RWPE2 (cell line): ENCODE measurements at regions not wholly inside any gene's neighbourhood (a gene's known extent, or its start where the extent isn't known, plus 50 kb on each side); places are given as distances from the start of the nearest gene placed in this dataset.

Source experiments
- ATAC-seq: fragments of 200-7000 bp; cut with Tn5 transposase; 3 replicates; pipeline ENCODE4 v1.9.1; 2021; ENCODE audit warnings: low read depth
- DNase-seq: peaks from one replicate; pipeline ENCODE4 v3.0.0-alpha.2; 2020; ENCODE audit warnings: low spot score
- H3K27ac ChIP-seq: fragments of 450-650 bp; 2 replicates; pipeline ENCODE4 v1.5.1; 2017; ENCODE audit warnings: mild to moderate bottlenecking; ENCODE audit not compliant: poor library complexity, severe bottlenecking
- H3K27me3 ChIP-seq: fragments of 250-450 bp; sonication (Bioruptor Pico); 2 replicates; pipeline ENCODE4 v1.5.1; 2021; ENCODE audit warnings: mild to moderate bottlenecking, moderate library complexity; ENCODE audit not compliant: insufficient read depth, poor library complexity, severe bottlenecking
- H3K36me3 ChIP-seq: fragments of 250-450 bp; sonication (Bioruptor Pico); 2 replicates; pipeline ENCODE4 v1.5.1; 2020; ENCODE audit warnings: low read depth, mild to moderate bottlenecking, moderate library complexity
- H3K4me1 ChIP-seq: fragments of 250-450 bp; sonication (Bioruptor Pico); 2 replicates; pipeline ENCODE4 v1.5.1; 2021; ENCODE audit warnings: mild to moderate bottlenecking, moderate library complexity; ENCODE audit not compliant: insufficient read depth, poor library complexity, severe bottlenecking
- H3K4me3 ChIP-seq: fragments of 250-450 bp; sonication (Bioruptor Pico); 2 replicates; pipeline ENCODE4 v1.5.1; 2021; ENCODE audit warnings: mild to moderate bottlenecking, moderate library complexity; ENCODE audit not compliant: severe bottlenecking
- H3K9me3 ChIP-seq: fragments of 250-450 bp; sonication (Bioruptor Pico); 2 replicates; pipeline ENCODE4 v1.5.1; 2021; ENCODE audit warnings: mild to moderate bottlenecking, moderate library complexity; ENCODE audit not compliant: severe bottlenecking
- TF ChIP-seq, protein P1 (sequence below): fragments of 450-650 bp; IDR thresholded peaks from one replicate; pipeline ENCODE4 v1.5.1; 2017; ENCODE audit warnings: mild to moderate bottlenecking, moderate library complexity; ENCODE audit not compliant: poor library complexity, severe bottlenecking

DNA sequence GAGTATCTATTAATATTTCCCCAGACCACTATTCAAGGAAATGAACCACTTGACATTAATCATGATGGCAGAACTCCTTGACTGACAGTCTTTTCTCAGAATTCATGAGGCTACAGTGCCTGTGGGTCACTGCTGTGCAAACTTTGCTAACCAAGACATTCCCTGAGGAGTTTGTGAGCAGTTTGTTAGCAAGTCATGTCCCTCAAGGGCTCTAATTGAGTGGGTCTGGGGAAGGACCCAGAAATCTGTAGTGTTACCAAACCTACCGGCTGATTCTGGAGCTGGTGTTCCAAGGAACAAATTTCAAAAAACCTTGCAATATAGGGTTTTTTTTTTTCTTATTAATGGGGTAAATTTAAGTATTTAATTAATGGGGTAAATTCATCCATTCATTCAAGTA, 103.2 kb upstream of the VANGL1 start:
- Histone ChIP-seq H3K4me3 (no peak overlapping the region), H3K36me3 (no peaks in the 10 kb centered on the region), H3K27ac (no peak overlapping the region), H3K4me1 (no peaks in the 10 kb centered on the region), H3K9me3 (no peaks in the 10 kb centered on the region), H3K27me3 (no peaks in the 10 kb centered on the region)
- DNase-seq (no peak), ATAC-seq (no peak)
- TF ChIP-seq, protein P1, sequence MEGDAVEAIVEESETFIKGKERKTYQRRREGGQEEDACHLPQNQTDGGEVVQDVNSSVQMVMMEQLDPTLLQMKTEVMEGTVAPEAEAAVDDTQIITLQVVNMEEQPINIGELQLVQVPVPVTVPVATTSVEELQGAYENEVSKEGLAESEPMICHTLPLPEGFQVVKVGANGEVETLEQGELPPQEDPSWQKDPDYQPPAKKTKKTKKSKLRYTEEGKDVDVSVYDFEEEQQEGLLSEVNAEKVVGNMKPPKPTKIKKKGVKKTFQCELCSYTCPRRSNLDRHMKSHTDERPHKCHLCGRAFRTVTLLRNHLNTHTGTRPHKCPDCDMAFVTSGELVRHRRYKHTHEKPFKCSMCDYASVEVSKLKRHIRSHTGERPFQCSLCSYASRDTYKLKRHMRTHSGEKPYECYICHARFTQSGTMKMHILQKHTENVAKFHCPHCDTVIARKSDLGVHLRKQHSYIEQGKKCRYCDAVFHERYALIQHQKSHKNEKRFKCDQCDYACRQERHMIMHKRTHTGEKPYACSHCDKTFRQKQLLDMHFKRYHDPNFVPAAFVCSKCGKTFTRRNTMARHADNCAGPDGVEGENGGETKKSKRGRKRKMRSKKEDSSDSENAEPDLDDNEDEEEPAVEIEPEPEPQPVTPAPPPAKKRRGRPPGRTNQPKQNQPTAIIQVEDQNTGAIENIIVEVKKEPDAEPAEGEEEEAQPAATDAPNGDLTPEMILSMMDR, result no peak

DNA sequence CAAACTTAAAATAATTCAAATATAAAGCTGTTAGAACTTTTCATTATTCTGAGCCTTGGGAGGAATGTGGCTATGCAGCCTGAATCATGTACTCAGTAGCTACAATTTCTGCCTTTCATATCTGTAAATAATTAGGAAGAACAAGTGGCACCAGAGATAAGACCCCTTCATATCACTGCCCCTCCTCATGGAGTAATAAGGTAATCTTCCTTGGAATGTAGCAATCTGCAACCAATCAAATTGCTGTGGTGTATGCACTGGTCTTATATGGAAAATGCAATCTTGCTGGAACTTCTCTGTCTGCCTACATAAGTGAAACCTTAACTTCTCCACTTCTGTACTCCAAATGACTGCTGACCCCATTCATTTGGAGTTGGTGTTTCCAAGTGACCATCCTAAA, 104.4 kb upstream of the VANGL1 start:
- no peak overlapping the region for H3K4me3 ChIP-seq
- TF ChIP-seq, protein P1, result no peak
- H3K9me3 ChIP-seq, result no peaks in the 10 kb centered on the region
- H3K36me3 ChIP-seq, result no peaks in the 10 kb centered on the region
- DNase-seq, result no peak
- no peaks in the 10 kb centered on the region for H3K27me3 ChIP-seq
- ATAC-seq, result no peak
- no peak overlapping the region for H3K27ac ChIP-seq
- no peaks in the 10 kb centered on the region for H3K4me1 ChIP-seq

DNA sequence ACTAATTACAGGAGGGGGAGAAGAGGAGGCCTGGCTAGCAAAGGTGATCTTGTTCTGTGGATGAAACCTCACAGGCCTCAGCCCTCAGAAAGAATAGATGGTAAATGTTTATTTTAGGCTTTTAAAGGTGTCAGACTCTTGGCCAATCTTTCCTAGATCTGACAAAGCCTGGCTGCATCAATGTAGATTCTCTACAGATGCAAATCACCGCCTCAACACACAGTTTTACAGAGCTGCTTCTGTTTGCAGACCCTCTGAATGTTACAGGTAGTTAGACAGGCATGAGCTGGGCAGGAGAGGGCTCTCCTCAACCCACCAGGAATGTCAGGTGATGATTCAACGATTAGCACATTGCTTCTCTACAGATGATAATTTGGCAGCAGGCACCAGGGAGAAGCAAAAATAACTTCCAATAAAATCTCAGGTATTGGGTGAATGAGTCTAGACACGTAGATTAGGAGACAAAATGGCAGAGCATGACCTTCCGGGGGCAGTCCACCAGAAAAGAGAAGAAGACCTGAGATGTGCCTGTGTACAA, 105.4 kb upstream of the VANGL1 start:
- H3K9me3 ChIP-seq, result no peaks in the 10 kb centered on the region
- no peaks in the 10 kb centered on the region for H3K36me3 ChIP-seq
- DNase-seq, result no peak
- TF ChIP-seq, protein P1, result no peak
- H3K4me1 ChIP-seq, result peaks cover 5% of the 10 kb centered on the region
- peak; percentile 52; the same call in 1 of the 3 replicates for ATAC-seq
- H3K27ac ChIP-seq, result no peak overlapping the region
- H3K27me3 ChIP-seq, result no peaks in the 10 kb centered on the region
- H3K4me3 ChIP-seq, result no peak overlapping the region

DNA sequence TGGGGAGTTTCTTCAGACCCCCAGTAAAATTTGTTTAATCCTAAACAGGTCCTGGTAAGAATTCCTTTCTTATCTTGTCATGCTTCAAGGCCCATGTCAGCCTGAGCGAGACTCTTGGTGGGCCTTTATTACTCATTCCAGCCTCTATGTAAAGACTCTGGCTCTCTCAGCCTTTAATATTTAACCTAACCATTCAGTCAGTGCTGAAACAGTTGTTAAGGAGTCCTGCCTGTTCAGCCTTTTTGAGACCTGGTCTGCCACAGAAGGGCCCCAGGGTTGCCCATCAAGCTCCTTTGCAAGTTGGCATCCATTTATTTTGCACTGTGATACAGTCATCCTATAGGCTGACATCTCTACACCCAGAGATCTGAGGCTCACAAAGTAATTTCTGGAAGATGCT, 107.7 kb upstream of the VANGL1 start:
- H3K4me1 ChIP-seq, result peaks cover 8% of the 10 kb centered on the region
- no peaks in the 10 kb centered on the region for H3K9me3 ChIP-seq
- DNase-seq (no peak), ATAC-seq (no peak)
- H3K4me3 ChIP-seq, result no peak overlapping the region
- no peak overlapping the region for H3K27ac ChIP-seq
- no peaks in the 10 kb centered on the region for H3K36me3 ChIP-seq
- no peaks in the 10 kb centered on the region for H3K27me3 ChIP-seq
- TF ChIP-seq, protein P1, result no peak

DNA sequence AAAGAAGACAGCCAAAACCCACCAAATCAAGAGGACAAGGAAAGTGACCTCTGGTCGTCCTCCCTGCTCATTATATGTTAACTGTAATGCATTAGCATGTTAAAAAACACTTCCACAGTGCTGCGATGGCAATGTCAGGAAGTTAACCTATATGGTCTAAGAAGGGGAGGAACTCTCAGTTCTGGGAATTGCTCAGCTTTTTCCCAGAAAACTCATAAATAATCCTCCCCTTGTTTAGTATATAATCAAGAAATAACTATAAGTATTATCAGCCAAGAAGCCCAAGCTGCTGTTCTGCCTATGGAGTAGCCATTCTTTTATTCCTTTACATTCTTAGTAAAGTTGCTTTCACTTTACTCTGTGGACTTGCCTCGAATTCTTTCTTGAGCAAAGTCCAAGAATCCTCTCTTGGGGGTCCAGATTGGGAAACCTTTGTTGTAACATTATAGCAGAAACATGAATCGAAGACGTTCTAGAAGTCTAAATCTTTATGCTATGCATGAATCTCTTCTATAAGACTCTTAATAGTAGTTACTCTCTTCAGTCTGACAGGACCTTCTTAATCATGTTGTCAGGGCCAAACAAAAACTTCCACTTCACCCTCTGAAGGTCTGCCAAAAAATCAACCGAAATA, 110.0 kb upstream of the VANGL1 start:
- peaks cover 16% of the 10 kb centered on the region for H3K4me1 ChIP-seq
- DNase-seq, result no peak
- no peak for ATAC-seq
- no peaks in the 10 kb centered on the region for H3K9me3 ChIP-seq
- no peak overlapping the region for H3K27ac ChIP-seq
- H3K27me3 ChIP-seq, result no peaks in the 10 kb centered on the region
- TF ChIP-seq, protein P1, result no peak
- H3K4me3 ChIP-seq, result no peak overlapping the region
- H3K36me3 ChIP-seq, result no peaks in the 10 kb centered on the region
